ENCODE measurements at regions not wholly inside any gene's neighbourhood (a gene's known extent, or its start where the extent isn't known, plus 50 kb on each side); places are given as distances from the start of the nearest gene placed in this dataset.

DNA sequence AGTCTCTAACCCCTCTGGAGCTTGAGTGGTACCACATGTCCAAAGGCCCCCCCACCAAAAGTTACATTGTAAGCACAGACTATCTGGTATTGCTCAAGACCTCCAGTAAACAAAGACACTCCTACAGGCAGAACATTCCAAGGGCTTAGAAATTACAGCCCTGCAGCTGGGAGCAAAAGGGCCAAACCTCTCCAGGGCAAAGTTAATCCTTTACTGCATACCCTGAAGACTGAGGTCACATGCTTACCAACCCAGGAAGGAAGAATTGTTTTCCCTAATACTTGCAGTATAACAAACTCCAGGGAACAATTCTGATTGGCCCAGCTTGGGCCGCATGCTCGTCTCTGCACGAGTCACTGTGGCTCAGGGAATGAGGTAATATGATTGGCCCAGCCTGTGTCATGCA lies 266.1 kb upstream of the NR2F2 start:
- DNase-seq (ENCODE audit: low read depth, low spot score) (no peak), FAIRE-seq (no peak)
- H3K79me2 ChIP-seq (ENCODE audit: control insufficient read depth, insufficient read depth, low read length), result no peaks in the 10 kb centered on the region

DNA sequence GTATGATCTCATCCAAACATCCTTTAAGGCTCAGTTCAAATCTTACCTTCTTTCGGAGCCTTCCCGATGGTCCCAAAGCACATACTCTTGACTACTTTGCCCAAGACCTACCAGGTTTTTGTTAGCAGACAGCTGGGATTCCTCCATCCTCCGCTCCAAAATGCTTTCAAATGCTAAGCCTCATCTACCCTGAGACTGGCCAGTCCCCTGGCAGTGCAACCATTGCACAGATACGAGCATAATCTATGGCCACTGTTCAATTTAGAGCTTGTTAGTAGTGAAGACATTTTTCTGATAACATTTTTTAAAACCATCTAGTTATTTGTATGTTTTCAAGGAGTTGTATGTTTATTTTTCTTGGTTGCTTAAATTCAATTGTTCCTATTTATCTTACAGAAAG lies 264.4 kb upstream of the NR2F2 start:
- no peak for FAIRE-seq
- Histone ChIP-seq H2AFZ (ENCODE audit: control insufficient read depth, low read length) (no peak overlapping the region), H3K9me3 (ENCODE audit: control insufficient read depth, low read depth, low read length) (no peaks in the 10 kb centered on the region), H3K27ac (ENCODE audit: control insufficient read depth, insufficient read depth, low read length) (no peak overlapping the region), H3K36me3 (ENCODE audit: control insufficient read depth in 2 of 2, extremely low read depth in 1 of 2, insufficient read depth in 2 of 2, low read length in 2 of 2) (no peaks in the 10 kb centered on the region), H3K27me3 (ENCODE audit: control insufficient read depth, extremely low read depth, insufficient read depth, low read length) (no peaks in the 10 kb centered on the region), H3K9ac (ENCODE audit: control insufficient read depth, extremely low read depth, insufficient read depth, low read length) (no peak overlapping the region), H3K4me1 (ENCODE audit: control insufficient read depth, extremely low read depth, insufficient read depth, low read length) (no peaks in the 10 kb centered on the region), H4K20me1 (ENCODE audit: control insufficient read depth, extremely low read depth, insufficient read depth, low read length) (no peaks in the 10 kb centered on the region), H3K9me1 (ENCODE audit: control insufficient read depth, extremely low read depth, insufficient read depth, low read length) (no peaks in the 10 kb centered on the region), H3K4me2 (ENCODE audit: control insufficient read depth, extremely low read depth, insufficient read depth, low read depth, low read length) (no peak overlapping the region), H3K4me3 (ENCODE audit: control insufficient read depth in 2 of 3, extremely low read depth in 1 of 3, insufficient read depth in 2 of 3, low read depth in 1 of 3, low read length in 3 of 3) (no peak overlapping the region), H3K79me2 (ENCODE audit: control insufficient read depth, insufficient read depth, low read length) (no peaks in the 10 kb centered on the region)
- TF ChIP-seq EZH2 (IDR thresholded peaks at IDR 0.05; ENCODE audit: low read length), result no peak
- TF ChIP-seq, protein P1, sequence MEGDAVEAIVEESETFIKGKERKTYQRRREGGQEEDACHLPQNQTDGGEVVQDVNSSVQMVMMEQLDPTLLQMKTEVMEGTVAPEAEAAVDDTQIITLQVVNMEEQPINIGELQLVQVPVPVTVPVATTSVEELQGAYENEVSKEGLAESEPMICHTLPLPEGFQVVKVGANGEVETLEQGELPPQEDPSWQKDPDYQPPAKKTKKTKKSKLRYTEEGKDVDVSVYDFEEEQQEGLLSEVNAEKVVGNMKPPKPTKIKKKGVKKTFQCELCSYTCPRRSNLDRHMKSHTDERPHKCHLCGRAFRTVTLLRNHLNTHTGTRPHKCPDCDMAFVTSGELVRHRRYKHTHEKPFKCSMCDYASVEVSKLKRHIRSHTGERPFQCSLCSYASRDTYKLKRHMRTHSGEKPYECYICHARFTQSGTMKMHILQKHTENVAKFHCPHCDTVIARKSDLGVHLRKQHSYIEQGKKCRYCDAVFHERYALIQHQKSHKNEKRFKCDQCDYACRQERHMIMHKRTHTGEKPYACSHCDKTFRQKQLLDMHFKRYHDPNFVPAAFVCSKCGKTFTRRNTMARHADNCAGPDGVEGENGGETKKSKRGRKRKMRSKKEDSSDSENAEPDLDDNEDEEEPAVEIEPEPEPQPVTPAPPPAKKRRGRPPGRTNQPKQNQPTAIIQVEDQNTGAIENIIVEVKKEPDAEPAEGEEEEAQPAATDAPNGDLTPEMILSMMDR (optimal IDR thresholded peaks at IDR 0.05 in 1 of 3, IDR thresholded peaks at IDR 0.05 in 1 of 3, conservative IDR thresholded peaks at IDR 0.05 in 1 of 3; ENCODE audit: extremely low read depth in 1 of 3, insufficient read depth in 2 of 3, low read length in 3 of 3), result no peak
- DNase-seq (ENCODE audit: low read depth, low spot score), result no peak
- dilution Hi-C loops (cut with MboI; ENCODE audit: extremely low pct_ligation_motif_present, low sequenced_read_pairs), result no loop called here

More for the DNA sequence above, 266.1 kb upstream of the NR2F2 start:
- Histone ChIP-seq H3K4me1 (ENCODE audit: control insufficient read depth, extremely low read depth, insufficient read depth, low read length) (no peaks in the 10 kb centered on the region), H3K27me3 (ENCODE audit: control insufficient read depth, extremely low read depth, insufficient read depth, low read length) (no peaks in the 10 kb centered on the region), H3K27ac (ENCODE audit: control insufficient read depth, insufficient read depth, low read length) (no peak overlapping the region), H3K9me1 (ENCODE audit: control insufficient read depth, extremely low read depth, insufficient read depth, low read length) (no peaks in the 10 kb centered on the region), H2AFZ (ENCODE audit: control insufficient read depth, low read length) (no peak overlapping the region), H4K20me1 (ENCODE audit: control insufficient read depth, extremely low read depth, insufficient read depth, low read length) (no peaks in the 10 kb centered on the region), H3K36me3 (ENCODE audit: control insufficient read depth in 2 of 2, extremely low read depth in 1 of 2, insufficient read depth in 2 of 2, low read length in 2 of 2) (no peaks in the 10 kb centered on the region), H3K9ac (ENCODE audit: control insufficient read depth, extremely low read depth, insufficient read depth, low read length) (no peak overlapping the region), H3K4me2 (ENCODE audit: control insufficient read depth, extremely low read depth, insufficient read depth, low read depth, low read length) (no peak overlapping the region), H3K9me3 (ENCODE audit: control insufficient read depth, low read depth, low read length) (no peaks in the 10 kb centered on the region), H3K4me3 (ENCODE audit: control insufficient read depth in 2 of 3, extremely low read depth in 1 of 3, insufficient read depth in 2 of 3, low read depth in 1 of 3, low read length in 3 of 3) (no peak overlapping the region)
- dilution Hi-C loops (cut with MboI; ENCODE audit: extremely low pct_ligation_motif_present, low sequenced_read_pairs), result no loop called here
- no peak for TF ChIP-seq EZH2 (IDR thresholded peaks at IDR 0.05; ENCODE audit: low read length)
- TF ChIP-seq, protein P1 (optimal IDR thresholded peaks at IDR 0.05 in 1 of 3, IDR thresholded peaks at IDR 0.05 in 1 of 3, conservative IDR thresholded peaks at IDR 0.05 in 1 of 3; ENCODE audit: extremely low read depth in 1 of 3, insufficient read depth in 2 of 3, low read length in 3 of 3), result no peak

All from keratinocyte (primary cell).